ENCODE measurements at regions not wholly inside any gene's neighbourhood (a gene's known extent, or its start where the extent isn't known, plus 50 kb on each side); places are given as distances from the start of the nearest gene placed in this dataset.
A peak's percentile ranks its signal among the peaks of the same experiment; 100 is the strongest.

- no peak for TF ChIP-seq CTCF (IDR thresholded peaks at IDR 0.05; ENCODE audit: insufficient read depth, low read depth, low read length, missing control alignments)
- no peak overlapping the region for H3K4me3 ChIP-seq (ENCODE audit: low read length)
These were observed 50.3 kb upstream of the CLDN10 start for GRCh38 chr13:95502216-95502615.

More at GRCh38 chr13:95502216-95502615, 50.3 kb upstream of the CLDN10 start:
- peak; percentile 96 for DNase-seq (ENCODE audit: low read depth)

Data from epithelial cell of esophagus (primary cell).